ENCODE measurements at regions not wholly inside any gene's neighbourhood (a gene's known extent, or its start where the extent isn't known, plus 50 kb on each side); places are given as distances from the start of the nearest gene placed in this dataset.
"Not testable (repeated sequence)": the region's sequence is repeated elsewhere in the genome, so short reads cannot be mapped to it uniquely, and the experiment has no call there.

DNA sequence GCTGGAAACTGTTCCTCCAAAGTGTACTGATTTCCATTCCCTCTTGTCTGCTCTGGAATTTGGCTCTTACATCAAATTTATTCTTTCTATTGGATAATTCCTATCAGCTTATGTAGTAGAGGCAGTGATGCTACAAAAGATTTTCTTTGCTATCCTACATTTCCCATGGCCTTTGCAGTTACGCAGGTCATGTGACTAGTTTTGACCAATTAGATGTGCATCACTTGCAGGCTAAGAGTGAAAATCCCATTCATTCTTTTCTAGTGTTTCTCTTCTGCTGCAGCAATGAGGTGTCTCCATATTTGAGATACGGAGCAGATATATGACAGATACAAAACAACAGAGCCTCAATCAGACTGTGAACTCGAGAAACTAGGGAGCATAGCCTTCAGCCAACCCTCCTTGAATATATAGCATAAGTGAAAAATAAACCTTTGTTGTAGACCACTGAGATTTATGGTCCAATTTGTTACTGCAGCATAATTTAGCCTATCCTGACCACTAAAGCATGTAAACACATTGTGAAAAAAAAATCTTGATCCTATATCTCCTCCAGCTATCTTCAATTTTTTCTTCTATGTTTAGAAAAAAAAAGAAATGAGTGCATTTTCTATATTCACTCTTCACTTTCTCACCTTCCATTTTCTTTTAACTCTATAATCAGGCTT, 102.0 kb downstream of the HNMT start:
- TF ChIP-seq, protein P1, sequence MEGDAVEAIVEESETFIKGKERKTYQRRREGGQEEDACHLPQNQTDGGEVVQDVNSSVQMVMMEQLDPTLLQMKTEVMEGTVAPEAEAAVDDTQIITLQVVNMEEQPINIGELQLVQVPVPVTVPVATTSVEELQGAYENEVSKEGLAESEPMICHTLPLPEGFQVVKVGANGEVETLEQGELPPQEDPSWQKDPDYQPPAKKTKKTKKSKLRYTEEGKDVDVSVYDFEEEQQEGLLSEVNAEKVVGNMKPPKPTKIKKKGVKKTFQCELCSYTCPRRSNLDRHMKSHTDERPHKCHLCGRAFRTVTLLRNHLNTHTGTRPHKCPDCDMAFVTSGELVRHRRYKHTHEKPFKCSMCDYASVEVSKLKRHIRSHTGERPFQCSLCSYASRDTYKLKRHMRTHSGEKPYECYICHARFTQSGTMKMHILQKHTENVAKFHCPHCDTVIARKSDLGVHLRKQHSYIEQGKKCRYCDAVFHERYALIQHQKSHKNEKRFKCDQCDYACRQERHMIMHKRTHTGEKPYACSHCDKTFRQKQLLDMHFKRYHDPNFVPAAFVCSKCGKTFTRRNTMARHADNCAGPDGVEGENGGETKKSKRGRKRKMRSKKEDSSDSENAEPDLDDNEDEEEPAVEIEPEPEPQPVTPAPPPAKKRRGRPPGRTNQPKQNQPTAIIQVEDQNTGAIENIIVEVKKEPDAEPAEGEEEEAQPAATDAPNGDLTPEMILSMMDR (IDR thresholded peaks at IDR 0.05; ENCODE audit: insufficient read depth, low read length, missing control alignments): no peak
- DNase-seq (ENCODE audit: low read depth, low spot score): no peak
- ChIA-PET CTCF (no interaction called here), POLR2A (no interaction called here)
- no peak overlapping the region for H3K4me3 ChIP-seq (ENCODE audit: low read depth, low read length)

DNA sequence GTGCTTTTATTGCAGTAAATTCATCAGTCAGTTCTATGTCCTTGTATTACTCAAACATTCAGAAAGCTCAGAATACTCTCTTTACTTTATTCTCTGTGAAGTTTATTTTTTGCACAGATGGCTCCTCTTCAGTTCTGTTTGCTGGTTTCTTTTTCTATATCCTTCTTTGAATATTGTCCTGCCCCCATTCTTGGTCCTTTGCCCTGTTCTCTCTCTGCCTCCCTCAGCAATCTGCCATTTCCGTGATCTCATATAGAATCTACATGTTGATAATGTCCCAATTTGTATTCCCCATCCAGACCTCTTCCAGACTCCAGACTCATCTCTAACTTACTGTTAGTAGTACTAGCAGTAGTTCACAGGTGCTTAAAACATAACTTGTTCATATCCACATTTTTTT, 102.6 kb downstream of the HNMT start:
- CTCF ChIA-PET: no interaction called here
- TF ChIP-seq, protein P1 (IDR thresholded peaks at IDR 0.05; ENCODE audit: insufficient read depth, low read length, missing control alignments): no peak
- DNase-seq (ENCODE audit: low read depth, low spot score): no peak
- H3K4me3 ChIP-seq (ENCODE audit: low read depth, low read length): no peak overlapping the region
- POLR2A ChIA-PET: no interaction called here

DNA sequence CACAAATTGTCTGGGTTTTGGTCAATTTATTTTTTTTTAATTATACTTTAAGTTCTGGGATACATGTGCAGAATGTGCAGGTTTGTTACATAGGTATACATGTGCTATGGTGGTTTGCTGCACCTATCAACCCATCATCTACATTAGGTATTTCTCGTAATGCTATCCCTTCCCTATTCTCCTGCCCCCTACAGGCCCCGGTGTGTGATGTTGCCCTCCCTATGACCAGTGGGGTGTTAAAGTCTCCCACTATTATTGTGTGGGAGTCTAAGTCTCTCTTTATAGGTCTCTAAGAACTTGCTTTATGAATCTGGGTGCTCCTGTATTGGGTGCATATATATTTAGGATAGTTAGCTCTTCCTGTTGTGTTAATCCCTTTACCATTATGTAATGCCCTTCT, 104.4 kb downstream of the HNMT start:
- H3K4me3 ChIP-seq (ENCODE audit: low read depth, low read length); DNase-seq (ENCODE audit: low read depth, low spot score); POLR2A ChIA-PET; CTCF ChIA-PET: not testable (repeated sequence)

DNA sequence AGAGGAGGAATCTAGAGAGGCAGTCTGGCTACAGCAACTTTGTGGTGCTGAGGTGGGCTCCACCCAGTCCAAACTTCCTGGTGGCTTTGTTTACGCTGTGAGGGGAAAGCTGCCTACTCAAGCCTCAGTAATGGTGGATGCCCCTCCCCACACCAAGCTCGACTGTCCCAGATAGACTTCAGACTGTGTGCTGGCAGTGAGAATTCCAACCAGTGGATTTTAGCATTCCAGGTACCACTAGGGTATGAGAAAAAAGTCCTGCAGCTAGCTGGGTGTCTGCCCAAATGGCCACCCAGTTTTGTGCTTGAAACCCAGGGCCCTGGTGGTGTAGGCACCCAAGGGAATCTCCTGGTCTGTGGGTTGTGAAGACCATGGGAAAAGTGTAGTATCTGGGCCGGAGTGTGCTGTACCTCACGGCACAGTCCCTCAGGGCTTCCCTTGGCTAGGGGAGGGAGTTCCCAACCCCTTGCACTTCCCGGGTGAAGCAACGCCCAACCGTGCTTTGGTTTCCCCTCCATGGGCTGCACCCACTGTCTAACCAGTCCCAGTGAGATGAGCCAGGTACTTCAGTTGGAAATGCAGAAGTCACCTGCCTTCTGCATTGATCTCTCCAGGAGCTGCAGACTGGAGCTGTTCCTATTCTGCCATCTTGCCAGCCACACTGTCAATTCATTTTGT, 106.9 kb downstream of the HNMT start:
- CTCF ChIA-PET; DNase-seq (ENCODE audit: low read depth, low spot score); POLR2A ChIA-PET; H3K4me3 ChIP-seq (ENCODE audit: low read depth, low read length): not testable (repeated sequence)

DNA sequence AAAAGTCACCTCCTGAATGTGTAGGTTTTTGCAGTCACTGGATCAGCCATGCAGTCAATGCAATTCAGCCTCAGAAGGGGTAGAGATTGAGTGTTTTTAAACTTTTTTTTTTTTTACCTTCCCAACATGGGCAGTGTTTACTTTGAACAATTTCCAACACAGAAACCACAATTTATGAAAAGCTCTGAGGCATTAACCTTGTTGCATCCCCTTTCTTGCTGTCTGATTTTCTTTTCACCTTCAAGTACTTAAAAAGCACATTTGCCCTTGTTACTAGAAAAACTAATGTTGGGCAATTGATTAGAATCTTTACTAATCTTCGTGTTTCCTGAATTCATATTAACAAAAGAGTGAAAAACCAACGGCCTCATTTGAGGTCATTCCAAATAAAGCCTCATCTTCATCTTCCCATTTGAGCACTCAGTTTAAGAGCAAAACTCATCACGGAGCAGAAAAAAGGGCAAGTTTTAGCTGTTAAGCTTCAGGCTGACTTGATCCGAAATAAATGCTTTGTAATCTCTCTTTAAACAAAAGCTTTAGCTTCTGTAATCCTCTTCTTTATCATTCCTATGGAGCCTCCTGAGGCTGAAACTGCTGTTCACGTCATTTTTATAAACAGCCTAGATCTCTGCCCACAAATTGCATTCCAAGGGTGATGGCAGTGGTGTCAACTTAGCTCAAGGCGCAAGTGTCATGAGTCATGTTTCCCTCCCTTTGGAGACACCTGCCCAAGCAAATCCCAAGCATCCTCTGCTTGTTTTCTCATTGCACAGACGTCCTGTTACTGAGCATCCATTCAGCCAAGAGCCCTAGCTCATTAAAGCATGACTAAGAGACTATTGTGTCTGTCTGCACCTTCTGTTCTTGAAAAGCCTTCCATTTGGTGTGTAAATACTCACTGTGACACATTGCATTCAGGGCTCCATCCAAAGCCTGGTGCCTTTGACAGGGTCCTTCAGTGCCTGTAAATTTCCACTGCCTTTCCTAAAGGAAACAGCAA, 107.7 kb downstream of the HNMT start:
- DNase-seq (ENCODE audit: low read depth, low spot score): no peak
- POLR2A ChIA-PET: no interaction called here
- CTCF ChIA-PET: interaction anchor here (0.7 kb wide), 1 partner anchor 17 kb away, joined by 3 read pairs; no protein-coding TSS in a partner anchor

DNA sequence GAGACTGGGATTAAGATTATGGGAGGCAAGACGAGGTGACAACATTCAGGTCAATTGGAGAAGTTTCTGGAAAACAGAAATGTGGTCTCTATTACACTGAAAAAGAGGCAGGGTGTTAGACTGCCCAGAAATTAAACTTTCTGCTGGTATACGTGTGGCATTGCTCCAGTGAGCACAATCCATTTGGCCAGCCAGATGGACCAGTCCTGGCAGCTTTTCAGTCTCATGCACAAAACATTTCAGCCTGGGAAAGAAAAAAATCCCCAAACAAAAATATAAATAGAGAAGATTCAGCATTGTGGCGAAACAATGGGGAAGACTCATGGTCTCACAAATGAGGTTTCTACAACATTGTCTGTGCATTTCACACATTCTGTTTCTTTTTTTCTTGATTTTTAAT, 113.9 kb downstream of the HNMT start:
- CTCF ChIA-PET: interaction anchor here (3.5 kb wide), 1 partner anchor 12 kb away, joined by 17 read pairs; no protein-coding TSS in a partner anchor
- TF ChIP-seq, protein P1 (IDR thresholded peaks at IDR 0.05; ENCODE audit: insufficient read depth, low read length, missing control alignments): no peak
- no peak for DNase-seq (ENCODE audit: low read depth, low spot score)

More for the DNA sequence above, 107.7 kb downstream of the HNMT start:
- TF ChIP-seq, protein P1 (IDR thresholded peaks at IDR 0.05; ENCODE audit: insufficient read depth, low read length, missing control alignments): no peak
- H3K4me3 ChIP-seq (ENCODE audit: low read depth, low read length): no peak overlapping the region

GRCh38 chr2:138079976-138080375, 115.7 kb downstream of the HNMT start:
- H3K4me3 ChIP-seq (ENCODE audit: low read depth, low read length): no peak overlapping the region
- TF ChIP-seq, protein P1 (IDR thresholded peaks at IDR 0.05; ENCODE audit: insufficient read depth, low read length, missing control alignments): no peak
- ChIA-PET CTCF (interaction anchor here (1.5 to 3.5 kb wide), 3 partner anchors 10 to 132 kb away, joined by 3 to 17 read pairs (median 8); no protein-coding TSS in a partner anchor), POLR2A (no interaction called here)
- no peak for DNase-seq (ENCODE audit: low read depth, low spot score)

More for the DNA sequence above, 113.9 kb downstream of the HNMT start:
- H3K4me3 ChIP-seq (ENCODE audit: low read depth, low read length): no peak overlapping the region
- POLR2A ChIA-PET: no interaction called here
